ENCODE measurements at regions not wholly inside any gene's neighbourhood (a gene's known extent, or its start where the extent isn't known, plus 50 kb on each side); places are given as distances from the start of the nearest gene placed in this dataset.

GRCh38 chr4:97493815-97494518 lies 649.3 kb downstream of the STPG2 start:
- no peak for DNase-seq
- Mint-ChIP-seq H3K27ac (no peak overlapping the region), H3K4me3 (no peak overlapping the region), H3K27me3 (ENCODE audit: insufficient read depth) (no peaks in the 10 kb centered on the region), H3K36me3 (ENCODE audit: low read depth) (no peaks in the 10 kb centered on the region), H3K9me3 (peaks cover 21% of the 10 kb centered on the region), H3K4me1 (ENCODE audit: low read depth) (no peaks in the 10 kb centered on the region)
- no peak for TF ChIP-seq CTCF (IDR thresholded peaks at IDR 0.05)

DNA sequence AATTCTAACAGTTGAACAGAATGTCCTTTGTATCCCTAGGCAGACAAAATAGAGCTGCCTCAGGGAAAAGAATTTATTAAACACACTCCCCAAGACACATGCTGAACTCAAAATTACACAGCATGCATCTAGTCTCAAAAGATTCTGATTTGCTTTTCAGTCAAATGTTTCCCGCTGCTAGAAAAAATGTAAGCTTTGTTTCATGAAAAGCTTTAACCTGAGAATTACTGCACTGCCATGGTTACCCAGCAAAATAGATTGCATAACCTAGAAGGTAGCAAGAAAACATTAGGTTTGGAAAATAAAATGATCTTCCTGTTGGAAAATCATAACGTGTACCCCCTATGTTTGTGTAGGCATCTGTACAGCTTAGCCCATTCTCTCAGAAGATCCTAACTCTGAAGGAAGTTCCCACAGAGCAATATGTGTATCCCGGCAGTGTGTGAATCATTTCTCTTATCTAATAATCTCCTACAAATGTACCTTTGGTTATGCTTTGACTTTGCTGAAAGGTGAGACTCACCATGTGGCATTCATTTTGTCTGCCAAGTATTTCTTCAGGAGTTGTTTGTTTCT lies 646.9 kb downstream of the STPG2 start:
- peaks cover 11% of the 10 kb centered on the region for H3K9me3 Mint-ChIP-seq
- no peaks in the 10 kb centered on the region for H3K36me3 Mint-ChIP-seq (ENCODE audit: low read depth)
- DNase-seq: no peak
- H3K27me3 Mint-ChIP-seq (ENCODE audit: insufficient read depth): no peaks in the 10 kb centered on the region
- no peak for TF ChIP-seq CTCF (IDR thresholded peaks at IDR 0.05)
- no peak overlapping the region for H3K4me3 Mint-ChIP-seq
- H3K27ac Mint-ChIP-seq: no peak overlapping the region
- H3K4me1 Mint-ChIP-seq (ENCODE audit: low read depth): no peaks in the 10 kb centered on the region

GRCh38 chr4:97498875-97499274 lies 644.4 kb downstream of the STPG2 start:
- no peaks in the 10 kb centered on the region for H3K4me1 Mint-ChIP-seq (ENCODE audit: low read depth)
- no peaks in the 10 kb centered on the region for H3K36me3 Mint-ChIP-seq (ENCODE audit: low read depth)
- TF ChIP-seq CTCF (IDR thresholded peaks at IDR 0.05): no peak
- peaks cover 9% of the 10 kb centered on the region for H3K9me3 Mint-ChIP-seq
- no peaks in the 10 kb centered on the region for H3K27me3 Mint-ChIP-seq (ENCODE audit: insufficient read depth)
- H3K4me3 Mint-ChIP-seq: no peak overlapping the region
- no peak overlapping the region for H3K27ac Mint-ChIP-seq
- no peak for DNase-seq

DNA sequence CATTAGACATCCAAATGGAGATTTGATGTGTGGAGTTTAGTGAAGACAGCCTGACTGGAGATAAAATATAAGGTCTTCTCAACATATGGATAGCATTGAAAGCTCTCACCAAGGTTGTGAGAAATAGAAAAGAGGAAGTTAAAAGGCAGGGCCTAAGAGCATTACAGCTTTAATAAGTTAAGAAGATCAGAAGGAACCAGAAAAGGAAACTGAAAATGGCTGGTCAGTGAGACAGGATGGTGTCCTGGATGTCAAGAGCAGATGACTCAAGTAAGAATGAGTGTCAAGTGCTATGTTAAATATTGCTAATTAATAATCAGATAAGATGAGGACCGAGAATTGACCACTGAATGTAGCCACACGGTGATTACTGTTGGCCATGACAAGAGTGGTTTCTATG lies 642.9 kb downstream of the STPG2 start:
- TF ChIP-seq CTCF (IDR thresholded peaks at IDR 0.05): no peak
- Mint-ChIP-seq H3K9me3 (peaks cover 9% of the 10 kb centered on the region), H3K27me3 (ENCODE audit: insufficient read depth) (no peaks in the 10 kb centered on the region), H3K27ac (no peak overlapping the region), H3K4me3 (no peak overlapping the region), H3K4me1 (ENCODE audit: low read depth) (no peaks in the 10 kb centered on the region), H3K36me3 (ENCODE audit: low read depth) (no peaks in the 10 kb centered on the region)
- DNase-seq: no peak

GRCh38 chr4:97504713-97505112 lies 638.6 kb downstream of the STPG2 start:
- no peaks in the 10 kb centered on the region for H3K36me3 Mint-ChIP-seq (ENCODE audit: low read depth)
- H3K4me1 Mint-ChIP-seq (ENCODE audit: low read depth): no peaks in the 10 kb centered on the region
- TF ChIP-seq CTCF (IDR thresholded peaks at IDR 0.05): no peak
- H3K9me3 Mint-ChIP-seq: peaks cover 18% of the 10 kb centered on the region
- H3K27ac Mint-ChIP-seq: no peak overlapping the region
- DNase-seq: no peak
- H3K27me3 Mint-ChIP-seq (ENCODE audit: insufficient read depth): no peaks in the 10 kb centered on the region
- H3K4me3 Mint-ChIP-seq: no peak overlapping the region
